ENCODE measurements at regions not wholly inside any gene's neighbourhood (a gene's known extent, or its start where the extent isn't known, plus 50 kb on each side); places are given as distances from the start of the nearest gene placed in this dataset.

DNA sequence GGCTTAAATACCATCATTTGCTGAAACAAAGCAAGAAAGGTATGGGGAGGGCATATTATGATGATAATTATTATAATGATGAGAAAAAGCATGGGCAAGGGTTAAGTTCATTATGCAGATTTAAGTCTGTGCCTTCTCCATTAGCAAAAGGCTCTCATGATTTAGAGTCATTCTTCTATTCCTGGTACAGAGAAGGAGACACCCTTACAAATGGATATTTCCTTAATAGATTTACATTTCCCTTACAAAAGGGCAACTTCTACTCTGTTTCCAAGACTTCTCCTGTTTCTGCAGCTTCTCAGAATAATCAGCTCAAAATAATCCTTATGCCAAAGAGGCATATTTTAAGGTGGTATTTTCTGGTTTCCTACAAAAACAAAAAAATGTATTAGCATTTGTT lies 121.1 kb upstream of the CAMK1G start:
- TF ChIP-seq, protein P1, sequence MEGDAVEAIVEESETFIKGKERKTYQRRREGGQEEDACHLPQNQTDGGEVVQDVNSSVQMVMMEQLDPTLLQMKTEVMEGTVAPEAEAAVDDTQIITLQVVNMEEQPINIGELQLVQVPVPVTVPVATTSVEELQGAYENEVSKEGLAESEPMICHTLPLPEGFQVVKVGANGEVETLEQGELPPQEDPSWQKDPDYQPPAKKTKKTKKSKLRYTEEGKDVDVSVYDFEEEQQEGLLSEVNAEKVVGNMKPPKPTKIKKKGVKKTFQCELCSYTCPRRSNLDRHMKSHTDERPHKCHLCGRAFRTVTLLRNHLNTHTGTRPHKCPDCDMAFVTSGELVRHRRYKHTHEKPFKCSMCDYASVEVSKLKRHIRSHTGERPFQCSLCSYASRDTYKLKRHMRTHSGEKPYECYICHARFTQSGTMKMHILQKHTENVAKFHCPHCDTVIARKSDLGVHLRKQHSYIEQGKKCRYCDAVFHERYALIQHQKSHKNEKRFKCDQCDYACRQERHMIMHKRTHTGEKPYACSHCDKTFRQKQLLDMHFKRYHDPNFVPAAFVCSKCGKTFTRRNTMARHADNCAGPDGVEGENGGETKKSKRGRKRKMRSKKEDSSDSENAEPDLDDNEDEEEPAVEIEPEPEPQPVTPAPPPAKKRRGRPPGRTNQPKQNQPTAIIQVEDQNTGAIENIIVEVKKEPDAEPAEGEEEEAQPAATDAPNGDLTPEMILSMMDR (IDR thresholded peaks at IDR 0.05), result no peak
- TF ChIP-seq POLR2A (IDR thresholded peaks at IDR 0.05) (no peak), EP300 (IDR thresholded peaks at IDR 0.05; ENCODE audit: low read depth) (no peak)
